H1 (cell line): ENCODE measurements at regions not wholly inside any gene's neighbourhood (a gene's known extent, or its start where the extent isn't known, plus 50 kb on each side); places are given as distances from the start of the nearest gene placed in this dataset.

Experiments
- CTCF ChIA-PET: fragments of 300-600 bp; sonication (Branson Sonifier 250); formaldehyde crosslinking; loops from one replicate; lab custom pipeline; 2021; ENCODE audit not compliant: partially characterized antibody; lab: Charles Lee
- POLR2A ChIA-PET: fragments of 300-600 bp; sonication (Branson Sonifier 250); formaldehyde crosslinking; loops from one replicate; lab custom pipeline; 2021; ENCODE audit warnings: inconsistent platforms; ENCODE audit not compliant: partially characterized antibody; lab: Charles Lee
- DNase-seq, 2 experiments: peaks; one replicate each; pipeline versions ENCODE4 v3.0.0 to v3.0.0-alpha.2; 2010 to 2022; ENCODE audit warnings: low spot score in 2 of 2, low read depth in 1 of 2, mixed read lengths in 1 of 2
- FAIRE-seq: peaks from 2 replicates; lab custom pipeline; 2011; peaks lifted over from hg19 to GRCh38; lab: Jason Lieb, UNC
- H2AFZ ChIP-seq: 2 replicates; pipeline ENCODE4 v1.8.1; 2012; ENCODE audit warnings: low read length, inconsistent platforms
- H2AK5ac ChIP-seq: 2 replicates; pipeline ENCODE4 v1.6.1; 2013; ENCODE audit warnings: low read depth, low read length
- H2BK120ac ChIP-seq: replicated peaks from 2 replicates; pipeline ENCODE3; 2013; ENCODE audit warnings: low read depth, low read length, inconsistent platforms
- H2BK12ac ChIP-seq: 2 replicates; pipeline ENCODE4 v1.6.1; 2013; ENCODE audit warnings: low read depth, low read length
- H2BK15ac ChIP-seq: 2 replicates; pipeline ENCODE4 v1.6.1; 2013; ENCODE audit warnings: low read length
- H2BK20ac ChIP-seq: 2 replicates; pipeline ENCODE4 v1.6.1; 2013; ENCODE audit warnings: low read length
- H2BK5ac ChIP-seq: 2 replicates; pipeline ENCODE4 v1.6.1; 2013; ENCODE audit warnings: low read depth, low read length
- H3K14ac ChIP-seq: 2 replicates; pipeline ENCODE4 v1.6.1; 2013; ENCODE audit warnings: inconsistent platforms; ENCODE audit not compliant: insufficient read length
- H3K18ac ChIP-seq: 2 replicates; pipeline ENCODE4 v1.6.1; 2013; ENCODE audit warnings: low read length; ENCODE audit errors: extremely low read depth
- H3K23ac ChIP-seq: 2 replicates; pipeline ENCODE4 v1.6.1; 2013; ENCODE audit warnings: inconsistent platforms; ENCODE audit not compliant: insufficient read length
- H3K23me2 ChIP-seq: 2 replicates; pipeline ENCODE4 v1.6.1; 2013; ENCODE audit warnings: low read depth, low read length
- H3K27ac ChIP-seq: 2 replicates; pipeline ENCODE4 v1.6.1; 2011; ENCODE audit warnings: low read depth, low read length, inconsistent platforms
- H3K27me3 ChIP-seq, 4 experiments: replicated peaks in 1 of 4; 1 replicate in 1 of 4; 2 replicates in 3 of 4; pipeline versions ENCODE4 v1.6.1 to v1.8.1; 2011 to 2013; ENCODE audit warnings: low read length in 3 of 4, mild to moderate bottlenecking in 3 of 4, inconsistent platforms in 2 of 4, mixed read lengths in 2 of 4, moderate library complexity in 1 of 4; ENCODE audit not compliant: control insufficient read depth in 3 of 4, insufficient read depth in 3 of 4; ENCODE audit errors: extremely low read depth in 1 of 4
- H3K36me3 ChIP-seq, 4 experiments: 2 replicates each; pipeline versions ENCODE4 v1.6.1 to v1.8.1; 2011 to 2013; ENCODE audit warnings: mild to moderate bottlenecking in 4 of 4, low read length in 3 of 4, moderate library complexity in 2 of 4, control low read depth in 1 of 4, inconsistent platforms in 1 of 4; ENCODE audit not compliant: insufficient read depth in 4 of 4, control insufficient read depth in 2 of 4
- H3K4ac ChIP-seq: replicated peaks from 2 replicates; pipeline ENCODE3; 2013; ENCODE audit warnings: low read length, low read depth, mixed read lengths, inconsistent platforms; ENCODE audit not compliant: insufficient read length
- H3K4me1 ChIP-seq, 4 experiments: replicated peaks in 1 of 4; 1 replicate in 1 of 4; 2 replicates in 3 of 4; pipeline versions ENCODE4 v1.6.1 to v1.8.1; 2011 to 2013; ENCODE audit warnings: low read length in 3 of 4, inconsistent platforms in 2 of 4, mixed read lengths in 1 of 4; ENCODE audit not compliant: insufficient read depth in 4 of 4, control insufficient read depth in 3 of 4
- H3K4me2 ChIP-seq, 2 experiments: 2 replicates each; pipeline versions ENCODE4 v1.6.1 to v1.8.1; 2011 to 2013; ENCODE audit warnings: low read depth in 2 of 2, low read length in 2 of 2, control low read depth in 1 of 2, inconsistent platforms in 1 of 2, mild to moderate bottlenecking in 1 of 2; ENCODE audit not compliant: insufficient read depth in 1 of 2
- H3K4me3 ChIP-seq, 4 experiments: fragments of 200-600, 300-600 bp in 1 of 4; sonication (generic), shearing (Covaris generic), sonication (Bioruptor Twin) in 1 of 4; 2 replicates each; pipeline versions ENCODE4 v1.5.1 to v1.8.1; 2011 to 2016; ENCODE audit warnings: low read length in 4 of 4, low read depth in 3 of 4, control low read depth in 2 of 4, inconsistent platforms in 2 of 4, mild to moderate bottlenecking in 2 of 4, mixed read lengths in 1 of 4, moderate library complexity in 1 of 4; ENCODE audit not compliant: insufficient read depth in 2 of 4; ENCODE audit errors: extremely low read depth in 1 of 4
- H3K56ac ChIP-seq: replicated peaks from 2 replicates; pipeline ENCODE3; 2013; ENCODE audit warnings: low read depth, mild to moderate bottlenecking, mixed read lengths, low read length, inconsistent platforms; ENCODE audit not compliant: insufficient read length
- H3K79me1 ChIP-seq: 2 replicates; pipeline ENCODE4 v1.6.1; 2013; ENCODE audit warnings: low read depth, low read length, control low read depth
- H3K79me2 ChIP-seq, 2 experiments: 2 replicates each; pipeline versions ENCODE4 v1.6.1 to v1.8.1; 2012 to 2013; ENCODE audit warnings: low read length in 2 of 2, mild to moderate bottlenecking in 2 of 2, inconsistent platforms in 1 of 2; ENCODE audit not compliant: insufficient read depth in 2 of 2, control insufficient read depth in 1 of 2
- H3K9ac ChIP-seq, 4 experiments: replicated peaks in 1 of 4; 1 replicate in 1 of 4; 2 replicates in 3 of 4; pipeline versions ENCODE4 v1.6.1 to v1.8.1; 2011 to 2013; ENCODE audit warnings: low read depth in 3 of 4, low read length in 3 of 4, control low read depth in 2 of 4, mild to moderate bottlenecking in 2 of 4, moderate library complexity in 2 of 4, inconsistent platforms in 1 of 4; ENCODE audit errors: extremely low read depth in 1 of 4
- H3K9me3 ChIP-seq, 2 experiments: 2 replicates each; pipeline versions ENCODE4 v1.6.1 to v1.8.1; 2012 to 2013; ENCODE audit warnings: mild to moderate bottlenecking in 2 of 2, moderate library complexity in 2 of 2, control low read depth in 1 of 2, inconsistent platforms in 1 of 2, low read depth in 1 of 2, low read length in 1 of 2, mixed read lengths in 1 of 2; ENCODE audit not compliant: insufficient read depth in 2 of 2
- H4K20me1 ChIP-seq, 2 experiments: replicated peaks in 1 of 2; 2 replicates each; pipeline versions ENCODE3 to v1.8.1; 2011 to 2013; ENCODE audit warnings: inconsistent platforms in 2 of 2, low read length in 2 of 2, mild to moderate bottlenecking in 1 of 2; ENCODE audit not compliant: insufficient read depth in 2 of 2, control insufficient read depth in 1 of 2
- H4K5ac ChIP-seq: 2 replicates; pipeline ENCODE4 v1.6.1; 2013; ENCODE audit warnings: low read length, low read depth, mixed read lengths, inconsistent platforms; ENCODE audit not compliant: insufficient read length
- H4K8ac ChIP-seq: 2 replicates; pipeline ENCODE4 v1.8.0; 2013; ENCODE audit warnings: mild to moderate bottlenecking, moderate library complexity, low read length, inconsistent platforms; ENCODE audit not compliant: insufficient read depth; ENCODE audit errors: extremely low read depth
- H4K91ac ChIP-seq: replicated peaks from 2 replicates; pipeline ENCODE3; 2013; ENCODE audit warnings: low read length, mixed read lengths, inconsistent platforms; ENCODE audit not compliant: insufficient read length
- BCL11A ChIP-seq, 2 experiments: IDR thresholded peaks; one replicate each; pipeline ENCODE4 v1.6.1; 2011; ENCODE audit warnings: low read depth in 2 of 2, low read length in 2 of 2, mild to moderate bottlenecking in 2 of 2
- CBX8 ChIP-seq: fragments of 300-800, 300-1000 bp; sonication (generic); IDR thresholded peaks from 2 replicates; pipeline ENCODE4 v1.7.1; 2016; ENCODE audit warnings: low read depth, low read length, borderline replicate concordance
- CHD1 ChIP-seq: IDR thresholded peaks from 2 replicates; pipeline ENCODE4 v1.6.1; 2012; ENCODE audit warnings: low read depth, low read length, improper control_type of control experiment
- EGR1 ChIP-seq: IDR thresholded peaks from 2 replicates; pipeline ENCODE4 v1.6.1; 2011; ENCODE audit warnings: low read depth, low read length, borderline replicate concordance
- EP300 ChIP-seq, 2 experiments: IDR thresholded peaks; 1 replicate in 1 of 2; 2 replicates in 1 of 2; pipeline ENCODE4 v1.6.1; 2011 to 2012; ENCODE audit warnings: low read depth in 2 of 2, low read length in 2 of 2, mild to moderate bottlenecking in 2 of 2, borderline replicate concordance in 1 of 2, inconsistent platforms in 1 of 2, moderate library complexity in 1 of 2
- GABPA ChIP-seq: IDR thresholded peaks from 2 replicates; pipeline ENCODE4 v1.6.1; 2011; ENCODE audit warnings: mild to moderate bottlenecking, low read length, moderate library complexity, borderline replicate concordance; ENCODE audit not compliant: insufficient read depth
- GTF2F1 ChIP-seq: IDR thresholded peaks from 2 replicates; pipeline ENCODE4 v1.6.1; 2012; ENCODE audit warnings: low read depth, low read length, improper control_type of control experiment, borderline replicate concordance
- MAX ChIP-seq: IDR thresholded peaks from 2 replicates; pipeline ENCODE4 v1.6.1; 2012; ENCODE audit warnings: inconsistent platforms
- RAD21 ChIP-seq, 2 experiments: IDR thresholded peaks in 1 of 2; conservative IDR thresholded peaks in 1 of 2; 2 replicates each; pipeline ENCODE4 v1.6.1; 2011; ENCODE audit warnings: low read depth in 2 of 2, low read length in 2 of 2, improper control_type of control experiment in 1 of 2, inconsistent platforms in 1 of 2, mild to moderate bottlenecking in 1 of 2, moderate library complexity in 1 of 2
- RFX5 ChIP-seq: IDR thresholded peaks from 2 replicates; pipeline ENCODE4 v1.6.1; 2011; ENCODE audit warnings: low read depth, low read length, improper control_type of control experiment, borderline replicate concordance
- SUZ12 ChIP-seq: fragments of 200-600 bp; sonication (generic); IDR thresholded peaks from 2 replicates; pipeline ENCODE4 v1.6.1; 2012; ENCODE audit warnings: mild to moderate bottlenecking, inconsistent platforms, low read length, moderate library complexity, mixed read lengths
- TBP ChIP-seq: IDR thresholded peaks from 2 replicates; pipeline ENCODE4 v1.6.1; 2011; ENCODE audit warnings: low read depth, low read length, improper control_type of control experiment
- WGBS, 2 experiments: shearing (Covaris generic) in 1 of 2; methylation state at CpG; one replicate each; pipeline versions ENCODE4 v1.1.6 to v1.1.7; 2013 to 2015; ENCODE audit warnings: low lambda C conversion rate in 2 of 2, mixed read lengths in 2 of 2, inconsistent platforms in 1 of 2, low coverage in 1 of 2, missing lambda C conversion rate in 1 of 2; ENCODE audit not compliant: insufficient replicate concordance in 2 of 2, insufficient coverage in 1 of 2, insufficient read length in 1 of 2; ENCODE audit errors: extremely low coverage in 1 of 2, missing lambda C conversion rate in 1 of 2; 5-methylcytosine and 5-hydroxymethylcytosine counted together
- TF ChIP-seq, protein P1 (sequence below): IDR thresholded peaks from 2 replicates; pipeline ENCODE4 v1.6.1; 2011; ENCODE audit warnings: low read depth, mild to moderate bottlenecking, low read length; ENCODE audit not compliant: insufficient read depth

- Histone ChIP-seq H3K14ac (no peak overlapping the region), H3K23ac (no peak overlapping the region), H3K4ac (no peak overlapping the region), H2BK5ac (no peak overlapping the region), H3K36me3 (no peaks in the 10 kb centered on the region), H2BK15ac (no peak overlapping the region), H4K8ac (no peak overlapping the region), H3K9ac (no peak overlapping the region), H3K27ac (no peak overlapping the region), H2AK5ac (no peak overlapping the region), H3K4me3 (no peak overlapping the region), H3K56ac (no peak overlapping the region), H2BK12ac (no peak overlapping the region), H2AFZ (no peak overlapping the region), H4K5ac (no peak overlapping the region), H3K9me3 (no peaks in the 10 kb centered on the region), H4K20me1 (no peaks in the 10 kb centered on the region), H3K4me2 (no peak overlapping the region), H2BK120ac (no peak overlapping the region), H2BK20ac (no peak overlapping the region), H3K18ac (no peak overlapping the region), H3K4me1 (peaks cover 0 to 7% (median 2%) of the 10 kb centered on the region in 4 experiments; a peak in 3 of 7 replicates), H3K23me2 (no peaks in the 10 kb centered on the region; the same call in 1 of the 2 replicates), H3K79me2 (no peaks in the 10 kb centered on the region), H4K91ac (no peak overlapping the region), H3K79me1 (no peaks in the 10 kb centered on the region), H3K27me3 (no peaks in the 10 kb centered on the region)
- 95% methylated on average over 1 of the region's 1 CpG; no CpG with 5 or more reads in 1 of the 2 experiments for WGBS, 2 experiments
- no peak for FAIRE-seq
- POLR2A ChIA-PET: no interaction called here
- no peak for DNase-seq
- CTCF ChIA-PET: interaction anchor here (0.7 kb wide), 1 partner anchor 86 kb away, joined by 3 read pairs; no protein-coding TSS in a partner anchor
- TF ChIP-seq, protein P1, sequence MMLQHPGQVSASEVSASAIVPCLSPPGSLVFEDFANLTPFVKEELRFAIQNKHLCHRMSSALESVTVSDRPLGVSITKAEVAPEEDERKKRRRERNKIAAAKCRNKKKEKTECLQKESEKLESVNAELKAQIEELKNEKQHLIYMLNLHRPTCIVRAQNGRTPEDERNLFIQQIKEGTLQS: no peak
- no peak for TF ChIP-seq GTF2F1
- no peak for TF ChIP-seq EGR1
- TF ChIP-seq SUZ12: no peak
- TF ChIP-seq TBP: no peak
- no peak for TF ChIP-seq CBX8
- no peak for TF ChIP-seq EP300 (IDR thresholded peaks at IDR 0.05; ENCODE audit: borderline replicate concordance in 1 of 2, low read depth in 2 of 2, low read length in 2 of 2)
- TF ChIP-seq CHD1: no peak
- no peak for TF ChIP-seq GABPA
- TF ChIP-seq MAX: no peak
- TF ChIP-seq BCL11A (IDR thresholded peaks at IDR 0.05; ENCODE audit: low read depth in 2 of 2, low read length in 2 of 2): no peak
- no peak for TF ChIP-seq RFX5
- no peak for TF ChIP-seq RAD21 (IDR thresholded peaks at IDR 0.05 in 1 of 2, conservative IDR thresholded peaks at IDR 0.05 in 1 of 2; ENCODE audit: low read depth in 2 of 2, low read length in 2 of 2)
Measured at GRCh38 chr4:101644516-101644915, 146.0 kb upstream of the BANK1 start.
